GM12865 (cell line): ENCODE measurements at regions not wholly inside any gene's neighbourhood (a gene's known extent, or its start where the extent isn't known, plus 50 kb on each side); places are given as distances from the start of the nearest gene placed in this dataset.

Experiments used
- DNase-seq: peaks from one replicate; pipeline ENCODE4 v3.0.0; 2010; ENCODE audit warnings: low read depth
- H3K4me3 ChIP-seq: 2 replicates; pipeline ENCODE4 v1.5.1; 2011; ENCODE audit warnings: mild to moderate bottlenecking, low read depth, low read length, control low read depth
- TF ChIP-seq, protein P1 (sequence below): IDR thresholded peaks from 2 replicates; pipeline ENCODE4 v1.5.1; 2011; ENCODE audit warnings: low read length, control low read depth, low read depth, inconsistent platforms; ENCODE audit not compliant: insufficient read depth; ENCODE audit errors: missing control alignments

DNA sequence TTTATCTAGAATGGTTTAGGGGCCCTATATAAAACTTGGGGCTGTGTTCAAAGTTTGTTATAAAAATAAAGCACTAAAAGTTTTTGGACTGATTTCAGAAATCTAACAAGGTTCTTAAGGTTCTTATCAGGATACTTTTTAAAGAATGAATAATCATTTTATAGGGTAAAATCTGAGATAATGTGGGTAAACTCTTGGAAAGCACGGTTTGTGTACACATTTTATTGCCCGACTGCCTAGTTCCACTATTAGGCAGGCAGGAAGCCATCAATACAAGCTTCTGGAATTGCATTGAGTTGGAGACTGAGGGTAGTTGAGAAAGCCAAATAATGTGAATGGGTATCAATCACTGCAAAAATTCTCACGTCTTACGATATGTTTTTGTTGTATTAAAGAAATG, 331.0 kb upstream of the PITX2 start:
- DNase-seq = no peak
- TF ChIP-seq, protein P1, sequence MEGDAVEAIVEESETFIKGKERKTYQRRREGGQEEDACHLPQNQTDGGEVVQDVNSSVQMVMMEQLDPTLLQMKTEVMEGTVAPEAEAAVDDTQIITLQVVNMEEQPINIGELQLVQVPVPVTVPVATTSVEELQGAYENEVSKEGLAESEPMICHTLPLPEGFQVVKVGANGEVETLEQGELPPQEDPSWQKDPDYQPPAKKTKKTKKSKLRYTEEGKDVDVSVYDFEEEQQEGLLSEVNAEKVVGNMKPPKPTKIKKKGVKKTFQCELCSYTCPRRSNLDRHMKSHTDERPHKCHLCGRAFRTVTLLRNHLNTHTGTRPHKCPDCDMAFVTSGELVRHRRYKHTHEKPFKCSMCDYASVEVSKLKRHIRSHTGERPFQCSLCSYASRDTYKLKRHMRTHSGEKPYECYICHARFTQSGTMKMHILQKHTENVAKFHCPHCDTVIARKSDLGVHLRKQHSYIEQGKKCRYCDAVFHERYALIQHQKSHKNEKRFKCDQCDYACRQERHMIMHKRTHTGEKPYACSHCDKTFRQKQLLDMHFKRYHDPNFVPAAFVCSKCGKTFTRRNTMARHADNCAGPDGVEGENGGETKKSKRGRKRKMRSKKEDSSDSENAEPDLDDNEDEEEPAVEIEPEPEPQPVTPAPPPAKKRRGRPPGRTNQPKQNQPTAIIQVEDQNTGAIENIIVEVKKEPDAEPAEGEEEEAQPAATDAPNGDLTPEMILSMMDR = no peak
- no peak overlapping the region for H3K4me3 ChIP-seq

DNA sequence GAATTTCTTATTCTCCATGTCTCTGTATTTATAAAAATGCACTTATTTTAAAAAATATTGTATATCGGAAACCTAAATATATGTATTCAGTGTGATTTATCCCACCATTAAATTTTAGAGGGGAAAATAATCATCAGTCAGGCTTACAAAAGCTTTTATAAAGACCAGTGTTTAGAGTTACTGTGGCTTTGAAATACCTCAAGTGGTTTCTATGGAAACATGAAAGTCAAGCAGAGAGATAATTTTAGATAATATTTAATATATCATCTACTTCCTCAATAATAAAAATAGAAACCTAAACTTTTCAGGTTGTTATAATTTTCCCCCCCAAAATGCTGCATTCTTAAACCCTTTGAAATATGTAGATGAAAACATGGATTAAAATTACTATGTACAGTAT, 332.9 kb upstream of the PITX2 start:
- H3K4me3 ChIP-seq = no peak overlapping the region
- TF ChIP-seq, protein P1 = no peak
- DNase-seq = no peak

DNA sequence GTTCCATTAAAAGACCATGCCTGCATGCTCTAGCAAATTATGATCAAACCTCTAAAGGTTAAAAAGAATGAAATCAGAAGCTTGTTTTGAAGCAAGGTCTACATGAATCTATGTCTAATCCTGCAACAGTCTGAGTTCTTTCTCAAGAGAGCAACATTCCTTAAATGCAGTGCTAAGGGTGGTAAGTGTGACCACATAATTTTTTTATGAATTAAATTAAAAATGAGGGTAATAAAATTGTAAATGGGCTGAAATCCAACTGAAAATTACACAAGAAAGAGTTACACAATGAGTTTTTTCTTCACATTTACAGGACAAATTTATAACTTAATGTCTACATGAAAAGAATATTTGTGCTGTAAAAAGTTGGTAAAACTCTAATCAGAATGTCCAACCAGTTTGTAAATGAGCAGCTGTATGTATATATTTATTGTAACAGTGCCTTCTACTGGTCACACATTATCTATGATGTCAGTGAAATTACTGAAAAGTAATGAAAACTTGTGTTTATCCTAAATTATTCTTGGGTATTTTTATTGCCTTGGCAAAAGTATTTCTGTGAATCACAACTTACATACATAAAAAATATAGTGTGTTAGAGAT, 336.3 kb upstream of the PITX2 start:
- TF ChIP-seq, protein P1 = peak; percentile 7
- H3K4me3 ChIP-seq = no peak overlapping the region
- DNase-seq = no peak

DNA sequence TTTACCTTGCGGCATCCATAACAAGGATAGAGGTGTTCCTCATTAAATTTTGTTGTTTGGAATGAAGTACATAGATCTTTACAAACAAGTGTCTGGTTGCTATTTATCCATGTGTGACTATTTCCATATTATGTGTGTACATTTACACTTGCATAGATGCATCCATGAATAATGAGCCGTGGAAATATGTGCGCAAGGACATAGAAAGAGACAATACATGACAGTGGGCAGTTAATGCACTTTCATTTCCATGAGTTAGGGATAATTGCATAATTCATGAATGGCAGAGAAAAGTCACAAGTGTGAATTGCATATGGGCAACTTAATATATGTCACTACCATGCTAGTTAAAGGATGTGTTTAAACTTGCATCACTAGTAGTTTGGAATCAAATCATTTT, 338.2 kb upstream of the PITX2 start:
- no peak for DNase-seq
- no peak overlapping the region for H3K4me3 ChIP-seq
- TF ChIP-seq, protein P1 = no peak

DNA sequence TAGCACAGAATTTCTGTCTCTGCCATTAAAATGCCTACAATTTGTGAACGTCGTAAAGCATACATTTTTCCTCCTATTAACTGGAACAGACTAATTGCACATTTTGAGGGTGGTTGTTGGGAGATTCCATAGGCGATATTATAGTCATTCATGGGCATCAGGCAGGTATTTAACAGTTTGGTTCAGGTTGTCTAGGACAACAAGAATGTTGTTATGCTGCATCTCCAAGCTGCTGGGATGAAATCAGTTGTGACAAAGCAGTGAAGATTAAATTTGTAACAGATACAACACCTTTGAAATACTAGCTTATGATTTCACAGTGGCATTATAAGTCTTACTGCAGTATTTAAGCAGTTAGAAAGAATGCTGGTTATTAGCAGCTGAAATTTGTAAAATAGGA, 339.7 kb upstream of the PITX2 start:
- DNase-seq = no peak
- no peak overlapping the region for H3K4me3 ChIP-seq
- TF ChIP-seq, protein P1 = no peak

GRCh38 chr4:110963662-110964280, 340.9 kb upstream of the PITX2 start:
- no peak for DNase-seq
- TF ChIP-seq, protein P1 = no peak
- no peak overlapping the region for H3K4me3 ChIP-seq

GRCh38 chr4:110967936-110968335, 345.1 kb upstream of the PITX2 start:
- no peak for DNase-seq
- TF ChIP-seq, protein P1 = no peak
- no peak overlapping the region for H3K4me3 ChIP-seq
